Stimulated activated CD4-positive, alpha-beta T cell treated with anti-CD3 and anti-CD28 coated beads, Interleukin-1b, Interleukin-23, amount 100 ng/mL, for 48 hours (primary cell): ENCODE measurements at regions not wholly inside any gene's neighbourhood (a gene's known extent, or its start where the extent isn't known, plus 50 kb on each side); places are given as distances from the start of the nearest gene placed in this dataset.
"Not testable (repeated sequence)": the region's sequence is repeated elsewhere in the genome, so short reads cannot be mapped to it uniquely, and the experiment has no call there.

Source experiments
- DNase-seq: peaks from one replicate; pipeline ENCODE4 v3.0.0-alpha.2; 2020

DNA sequence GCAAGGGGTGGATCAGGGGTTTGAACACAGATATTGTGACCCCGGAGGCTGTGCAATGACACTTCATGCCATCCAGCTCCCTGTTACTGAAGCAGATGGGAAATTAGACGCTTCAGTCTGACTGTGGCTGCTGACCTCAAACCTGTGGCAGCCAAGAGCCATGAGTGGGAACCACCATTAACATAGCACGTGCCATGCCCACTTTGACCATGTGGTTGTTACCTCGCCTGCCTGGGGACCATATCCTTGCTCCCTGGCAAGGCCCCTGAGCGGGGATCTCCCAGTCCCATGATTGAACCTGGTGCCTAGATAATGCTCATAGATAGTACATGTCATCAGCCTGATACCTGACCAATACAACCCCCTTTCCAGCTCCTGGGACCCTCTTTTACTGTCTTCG lies 68.9 kb downstream of the CYP26B1 start:
- DNase-seq = no peak

DNA sequence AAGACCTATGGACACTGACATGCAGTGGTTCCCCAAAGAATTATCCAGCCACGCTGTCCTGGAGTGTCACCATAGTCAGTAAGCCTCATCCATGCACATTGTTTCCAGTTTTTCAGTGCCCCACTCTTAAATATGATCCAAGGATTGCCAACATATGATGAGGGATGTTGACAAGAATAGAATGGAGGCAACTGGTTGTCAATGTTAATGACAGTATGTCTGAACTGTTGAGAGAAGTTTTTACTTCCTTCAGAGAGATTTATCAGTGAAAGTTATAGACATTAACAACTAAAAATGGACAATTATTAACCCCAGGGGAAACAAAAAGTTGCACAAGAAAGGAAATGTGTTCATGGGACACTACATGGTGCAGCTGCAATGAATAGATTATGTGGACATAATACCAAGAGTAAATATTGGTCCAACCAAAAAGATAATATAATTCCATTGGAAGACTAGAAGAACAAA lies 69.9 kb downstream of the CYP26B1 start:
- DNase-seq = no peak

DNA sequence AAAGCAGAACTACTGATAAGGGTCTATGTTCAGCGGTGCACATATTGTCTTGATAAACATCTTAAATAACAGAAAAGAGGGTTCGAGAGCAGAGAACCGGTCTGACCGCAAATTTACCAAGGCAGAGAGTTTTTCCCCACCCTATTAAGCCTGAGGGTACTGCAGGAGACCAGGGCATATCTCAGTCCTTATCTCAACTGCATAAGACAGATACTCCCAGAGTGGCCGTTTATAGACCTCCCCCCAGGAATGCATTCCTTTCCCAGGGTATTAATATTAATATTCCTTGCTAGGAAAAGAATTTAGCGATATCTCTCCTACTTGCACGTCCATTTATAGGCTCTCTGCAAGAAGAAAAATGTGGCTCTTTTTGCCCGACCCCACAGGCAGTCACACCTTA lies 74.3 kb downstream of the CYP26B1 start:
- not testable (repeated sequence) for DNase-seq

DNA sequence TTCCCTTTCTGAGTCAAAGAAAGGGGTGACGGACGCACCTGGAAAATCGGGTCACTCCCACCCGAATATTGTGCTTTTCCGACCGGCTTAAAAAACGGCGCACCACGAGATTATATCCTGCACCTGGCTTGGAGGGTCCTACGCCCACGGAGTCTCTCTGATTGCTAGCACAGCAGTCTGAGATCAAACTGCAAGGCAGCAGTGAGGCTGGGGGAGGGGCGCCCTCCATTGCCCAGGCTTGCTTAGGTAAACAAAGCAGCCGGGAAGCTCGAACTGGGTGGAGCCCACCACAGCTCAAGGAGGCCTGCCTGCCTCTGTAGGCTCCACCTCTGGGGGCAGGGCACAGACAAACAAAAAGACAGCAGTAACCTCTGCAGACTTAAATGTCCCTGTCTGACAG lies 83.5 kb downstream of the CYP26B1 start:
- not testable (repeated sequence) for DNase-seq

DNA sequence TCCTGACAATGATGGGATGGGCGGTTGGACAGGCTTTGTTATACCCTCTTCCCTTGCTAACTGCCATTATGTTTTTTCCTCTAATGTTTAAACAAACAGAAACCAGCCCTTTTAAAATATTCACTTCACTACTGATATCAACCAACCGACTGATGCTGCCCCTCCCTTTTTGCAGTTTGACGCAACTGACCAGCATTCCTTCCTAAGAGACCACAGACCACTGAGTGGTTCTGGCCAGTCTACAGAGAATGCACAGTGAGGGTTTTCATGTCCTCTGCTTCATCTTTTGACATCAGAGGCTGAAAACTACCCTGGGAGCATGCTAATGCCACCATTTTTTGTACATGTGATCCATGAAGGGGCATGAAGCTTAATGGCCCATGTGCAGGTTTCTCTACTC lies 85.3 kb downstream of the CYP26B1 start:
- no peak for DNase-seq

DNA sequence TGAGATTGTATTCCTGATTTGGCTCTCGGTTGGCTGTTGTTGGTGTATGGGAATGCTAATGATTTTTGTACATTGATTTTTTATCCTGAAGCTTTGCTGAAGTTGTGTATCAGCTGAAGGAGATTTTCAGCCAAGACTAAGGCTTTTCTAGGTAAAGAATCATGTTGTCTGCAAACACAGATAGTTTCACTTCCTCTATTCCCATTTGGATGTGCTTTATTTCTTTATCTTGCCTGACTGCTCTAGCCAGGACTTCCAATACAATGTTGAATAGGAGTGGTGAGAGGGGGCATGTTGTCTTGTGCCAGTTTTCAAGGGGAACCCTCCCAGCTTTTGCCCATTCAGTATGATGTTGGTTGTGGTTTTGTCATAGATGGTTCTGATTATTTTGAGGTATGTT lies 90.4 kb downstream of the CYP26B1 start:
- DNase-seq = no peak

DNA sequence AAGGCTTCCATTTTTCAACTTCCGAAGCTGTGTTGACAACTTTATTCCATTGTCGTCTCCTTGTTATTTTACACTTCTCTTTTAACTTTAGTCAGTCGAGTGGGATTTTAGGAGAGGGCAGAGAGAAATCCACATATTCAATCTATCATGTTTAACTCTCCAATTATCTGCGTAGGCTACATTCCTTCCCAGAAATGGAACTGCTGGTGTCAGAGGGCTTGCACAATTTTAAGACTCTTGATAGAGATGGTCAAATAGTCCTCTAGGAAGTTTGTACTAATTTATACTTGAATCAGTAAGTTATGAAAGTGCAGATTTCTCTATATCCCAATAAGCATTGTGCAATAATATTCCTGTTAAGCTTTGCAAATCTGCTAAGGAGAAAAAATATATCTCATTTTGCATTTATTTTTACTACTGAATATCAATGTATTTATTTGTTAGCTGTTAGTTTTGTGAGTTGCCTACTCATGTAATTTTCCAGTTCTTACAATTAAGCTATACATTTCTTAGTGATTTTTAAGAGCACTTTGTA lies 95.6 kb downstream of the CYP26B1 start:
- DNase-seq = no peak

DNA sequence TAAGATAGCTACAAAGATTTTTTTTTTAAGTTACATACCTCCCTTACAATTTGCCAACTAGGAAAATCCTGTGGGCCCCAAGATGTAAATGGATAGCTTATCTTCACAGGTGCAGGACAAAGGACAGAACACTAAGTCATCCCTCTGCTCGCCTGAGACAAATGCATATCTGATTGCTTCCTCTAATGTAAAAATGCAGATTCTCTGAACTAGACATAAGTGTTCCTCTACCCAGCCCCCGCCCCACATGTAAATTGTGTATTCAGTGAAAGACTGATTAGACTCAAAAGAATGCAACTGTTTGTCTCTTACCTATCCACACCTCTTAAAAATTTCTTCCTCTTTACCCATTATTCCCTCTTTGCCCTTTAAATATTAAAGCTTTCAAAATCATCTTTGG lies 96.5 kb downstream of the CYP26B1 start:
- DNase-seq = no peak

DNA sequence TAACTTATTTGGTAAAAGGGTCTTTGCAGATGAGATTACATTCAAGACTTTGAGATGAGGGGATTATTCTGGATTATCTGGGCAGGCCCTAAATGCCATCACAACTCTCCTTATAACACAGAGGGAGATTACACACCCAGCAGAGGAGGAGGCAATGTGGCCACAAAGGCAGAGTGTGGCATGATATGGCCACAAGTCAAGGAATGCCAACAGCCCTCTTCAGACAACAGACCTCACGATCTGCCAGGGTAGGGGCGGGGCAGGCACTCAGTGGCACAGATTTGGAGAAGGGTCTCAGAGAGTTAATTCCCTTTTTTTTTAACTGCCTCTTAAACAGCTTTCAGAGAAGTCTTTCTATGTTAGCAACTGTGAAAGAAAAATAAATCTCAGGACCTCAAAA lies 96.9 kb downstream of the CYP26B1 start:
- DNase-seq = no peak

DNA sequence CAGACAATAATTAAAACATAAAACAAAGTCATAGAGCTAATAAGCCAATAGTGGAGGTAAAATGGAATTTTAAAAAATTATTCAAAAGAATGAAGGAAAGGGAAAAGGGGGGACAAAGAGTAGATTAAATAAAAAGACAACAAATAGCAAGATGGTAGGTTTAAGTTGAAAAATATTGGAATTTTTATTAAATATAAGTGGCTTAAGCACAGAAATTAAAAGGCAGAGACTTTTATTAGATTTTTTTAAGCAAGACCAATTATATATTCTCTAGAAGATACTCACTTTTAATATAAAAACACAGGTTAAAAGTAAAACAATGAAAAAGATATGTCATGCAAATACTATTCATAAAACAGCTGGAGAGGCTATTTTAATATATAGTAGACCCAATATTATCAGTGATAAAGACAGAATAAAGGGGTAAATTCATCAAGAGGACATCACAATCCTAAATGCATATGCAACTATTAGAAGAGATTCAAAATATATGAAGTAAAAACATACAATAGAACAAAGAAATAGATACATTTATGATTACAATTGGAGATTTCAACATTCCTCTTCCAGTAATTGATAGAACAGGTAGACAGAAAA lies 98.7 kb downstream of the CYP26B1 start:
- DNase-seq = no peak

DNA sequence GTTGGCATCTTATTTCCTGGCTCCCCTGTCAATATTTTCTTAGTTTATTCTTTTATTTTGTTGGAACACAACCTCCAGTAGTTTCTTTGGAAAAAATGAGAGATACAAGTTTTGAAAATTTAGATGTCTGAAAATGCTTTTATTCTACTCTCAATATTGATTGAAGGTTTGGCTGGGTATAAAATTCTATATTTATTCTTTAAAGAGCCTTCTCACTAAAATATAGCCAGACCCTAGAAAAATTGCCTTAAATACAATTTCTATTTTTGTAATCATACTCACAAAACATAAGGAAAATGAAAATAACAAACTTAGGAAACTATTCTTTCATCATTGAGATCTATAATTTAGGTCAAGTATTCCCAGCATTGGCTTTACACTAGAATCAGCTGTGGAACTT lies 103.7 kb downstream of the CYP26B1 start:
- DNase-seq = no peak

DNA sequence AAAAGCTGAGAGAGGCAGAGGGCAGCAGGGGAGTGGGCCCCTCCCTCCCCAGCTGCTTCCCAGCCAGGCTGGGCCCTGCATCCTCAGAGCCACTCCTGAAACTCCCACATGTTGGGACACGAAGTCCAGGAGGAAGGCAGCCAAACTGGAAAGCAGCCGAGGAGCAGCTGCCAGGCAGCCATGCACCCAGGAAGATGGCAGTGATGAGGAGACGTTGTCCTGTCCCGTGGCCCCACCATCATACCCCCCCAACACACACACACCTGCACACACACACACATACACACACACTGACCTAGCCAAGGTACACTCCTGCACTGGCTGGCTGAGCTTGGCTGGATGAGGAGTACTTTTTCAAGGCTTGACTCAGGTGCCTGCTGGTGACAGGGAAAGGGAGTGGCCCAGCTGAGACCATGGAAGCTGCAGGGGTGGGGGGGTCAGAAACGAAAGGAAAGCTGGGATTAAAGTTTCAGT lies 106.0 kb downstream of the CYP26B1 start:
- DNase-seq = no peak

DNA sequence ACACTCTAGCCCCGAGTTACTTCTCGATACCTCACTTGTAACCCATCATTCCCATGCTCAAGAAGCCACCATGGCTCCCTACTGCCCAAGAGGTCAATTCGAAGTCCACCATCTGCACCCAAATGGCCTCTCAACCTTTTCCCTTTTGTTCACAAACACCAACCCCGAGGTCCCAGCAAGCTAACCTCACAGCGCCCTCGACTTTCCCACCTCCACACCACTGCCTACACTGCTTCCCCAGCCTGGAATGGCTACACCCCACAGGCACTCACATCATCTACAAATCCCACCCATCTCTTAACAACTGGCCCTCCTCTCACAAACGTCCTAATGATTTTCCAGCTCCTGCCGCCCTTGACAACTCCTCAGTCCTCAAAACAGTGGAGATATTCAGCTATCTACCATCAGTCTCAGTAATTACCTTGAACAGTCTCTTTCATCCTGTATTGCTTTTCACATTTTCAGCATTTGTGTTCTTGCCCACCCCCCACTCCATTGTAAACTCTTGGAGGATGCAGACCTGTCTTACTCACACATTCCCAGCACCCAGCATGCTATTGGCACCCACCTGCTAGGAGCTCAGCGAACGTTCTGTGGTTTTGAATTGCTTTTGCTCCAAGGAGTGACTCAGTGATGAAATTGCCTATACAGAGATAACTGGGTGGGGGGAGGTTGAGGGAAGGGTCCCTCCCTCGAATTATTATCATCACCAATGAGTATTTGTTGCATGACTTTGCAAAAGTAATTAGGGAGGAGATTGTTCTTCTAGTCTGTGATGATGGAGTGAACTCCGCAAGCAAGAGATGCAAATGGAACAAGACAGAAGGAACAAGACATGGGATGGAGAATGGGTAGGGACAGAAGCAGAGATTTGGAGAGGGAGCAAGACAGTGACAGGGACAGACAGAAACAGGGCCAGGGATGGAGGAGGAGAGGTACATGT lies 106.8 kb downstream of the CYP26B1 start:
- DNase-seq = no peak

DNA sequence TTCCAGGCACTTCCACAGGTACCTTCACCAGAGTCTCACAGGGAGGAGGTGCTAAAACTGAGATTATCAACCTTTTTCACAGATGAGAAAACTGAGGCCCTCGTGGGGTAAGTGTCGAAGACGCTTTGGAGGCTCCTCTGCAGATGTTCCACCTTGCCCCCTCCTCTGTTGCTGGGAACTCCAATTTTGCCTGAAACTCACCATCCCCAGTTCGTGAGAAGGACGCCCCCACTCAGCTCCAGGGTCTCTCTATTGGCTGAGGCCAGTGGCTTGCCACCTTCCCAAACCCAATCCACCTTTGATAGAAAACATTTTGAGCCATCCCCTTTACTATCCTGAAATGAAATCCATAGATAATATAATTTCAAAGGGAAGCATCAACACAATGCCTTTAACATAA lies 109.1 kb downstream of the CYP26B1 start:
- no peak for DNase-seq

DNA sequence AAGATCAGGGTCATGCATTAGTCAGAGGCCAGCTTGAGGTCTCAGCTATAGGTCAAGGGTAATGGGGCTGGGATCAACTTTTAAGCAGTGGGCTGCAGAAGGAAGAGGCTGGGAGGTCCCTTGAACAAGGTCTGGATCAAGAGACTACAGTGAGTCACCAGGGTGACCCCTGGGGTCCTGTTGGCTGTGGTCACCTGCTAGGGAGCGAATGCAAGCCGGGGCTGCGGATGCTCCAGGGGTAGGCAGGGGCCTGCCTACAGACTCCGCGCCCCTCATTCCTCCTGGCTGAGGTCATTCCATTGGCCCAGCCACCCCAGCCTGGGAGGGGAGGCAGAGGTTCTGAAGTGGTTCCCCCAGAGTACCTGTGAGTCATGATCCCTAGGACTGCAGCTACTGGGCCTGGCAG lies 110.4 kb downstream of the CYP26B1 start:
- no peak for DNase-seq

DNA sequence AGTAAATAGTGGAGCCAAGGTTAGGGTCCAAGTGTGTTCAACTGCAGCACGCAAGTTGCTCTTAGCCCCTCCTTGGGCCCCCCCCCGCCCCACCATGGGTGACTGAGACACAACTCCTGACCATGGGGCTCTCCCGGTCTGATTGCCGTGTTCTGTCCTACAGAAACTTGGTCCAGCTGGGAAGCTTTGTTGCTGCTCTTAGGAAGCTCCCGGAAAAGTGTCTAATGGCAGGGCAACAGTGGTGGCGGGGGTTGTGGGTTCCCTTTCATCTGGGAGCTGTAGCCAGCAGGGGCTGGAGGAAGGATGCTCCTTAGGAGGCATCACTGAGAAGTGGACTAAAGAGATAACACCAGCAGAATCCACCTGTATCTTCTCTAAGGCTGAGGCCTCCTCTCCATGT lies 111.1 kb downstream of the CYP26B1 start:
- DNase-seq = no peak

DNA sequence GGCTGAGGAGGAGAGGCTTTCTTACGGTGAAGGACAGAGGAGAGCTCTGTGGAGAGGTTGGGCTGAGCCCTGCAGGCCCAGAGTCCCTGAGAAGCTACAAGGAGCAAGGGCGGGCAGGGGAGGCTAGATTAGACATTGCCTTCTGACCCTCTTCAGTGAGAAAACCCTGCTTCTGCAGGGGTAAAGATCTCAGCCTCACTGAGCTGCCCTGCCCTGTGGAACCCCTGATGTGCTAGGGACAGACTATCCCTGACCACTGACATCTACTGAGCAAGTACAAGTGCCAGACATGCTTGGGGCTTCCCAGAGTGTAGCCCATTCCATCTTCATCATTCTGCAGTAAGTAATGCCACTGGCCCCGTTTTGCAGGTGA lies 111.5 kb downstream of the CYP26B1 start:
- no peak for DNase-seq

DNA sequence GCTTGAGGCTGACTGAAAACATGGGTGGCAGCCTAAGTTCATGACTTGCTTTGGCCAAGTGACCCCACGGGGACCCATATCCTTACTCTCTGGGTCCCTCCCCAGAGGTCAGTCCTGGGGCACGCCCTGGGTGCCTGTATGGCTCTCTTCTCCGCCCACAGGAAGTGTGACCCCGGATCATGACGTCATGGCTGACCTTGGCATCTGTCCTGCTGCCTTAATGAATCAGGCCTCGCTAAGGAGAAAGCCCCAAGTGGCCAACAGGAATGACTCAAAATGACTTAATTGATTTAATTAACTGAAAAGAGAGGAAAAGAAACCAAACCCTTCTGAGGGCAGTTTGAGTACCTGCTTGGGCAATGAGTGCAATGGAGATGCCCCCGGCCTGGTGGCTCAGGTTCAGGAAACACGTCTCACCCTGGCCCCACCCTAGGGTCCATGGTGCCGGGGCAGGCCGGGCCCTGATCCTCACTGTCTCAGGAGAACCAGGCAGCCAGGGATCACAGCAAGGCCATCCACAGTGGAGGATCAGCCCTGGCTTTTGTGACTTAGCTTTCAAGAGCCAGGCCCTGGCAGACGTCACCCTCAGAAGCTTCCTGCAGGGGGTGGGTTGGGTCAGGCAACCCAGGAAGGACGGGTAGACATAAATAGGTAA lies 112.0 kb downstream of the CYP26B1 start:
- no peak for DNase-seq

DNA sequence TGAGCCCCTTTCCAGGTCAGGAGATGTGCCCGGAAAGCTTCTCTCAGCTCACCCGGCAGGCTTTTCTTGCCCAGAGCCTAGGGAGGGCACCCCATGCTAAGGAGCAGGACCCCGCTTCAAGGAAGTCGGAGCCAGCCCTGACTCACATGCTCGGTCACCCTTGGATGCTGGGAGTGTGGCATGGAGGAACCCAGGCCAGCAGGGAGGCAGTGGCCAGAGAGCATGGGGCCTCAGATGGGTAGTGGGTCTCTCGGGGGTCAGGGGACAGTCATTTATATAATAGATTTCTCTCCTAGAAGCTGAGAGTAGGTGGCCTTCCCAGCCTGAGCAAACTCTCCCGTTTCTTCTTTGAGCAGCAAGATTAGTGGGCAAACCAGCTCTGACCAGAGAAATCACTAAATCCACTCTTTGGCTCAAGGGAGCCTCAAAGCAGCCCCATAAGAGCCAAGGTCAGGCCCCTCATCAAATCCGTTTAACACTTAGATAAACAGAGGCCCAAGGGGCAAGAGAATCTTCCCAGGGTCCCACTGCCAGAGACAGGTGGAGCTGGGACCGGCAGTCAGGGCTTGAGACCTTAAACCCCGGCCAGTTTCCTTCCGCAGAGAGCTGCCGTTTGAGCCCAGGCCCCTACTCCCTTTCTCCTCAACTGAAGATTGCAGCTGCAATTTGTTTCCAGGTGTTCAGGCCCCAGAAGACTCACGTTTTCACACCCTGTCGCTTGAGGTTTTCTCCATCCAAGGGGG lies 113.1 kb downstream of the CYP26B1 start:
- DNase-seq = no peak

DNA sequence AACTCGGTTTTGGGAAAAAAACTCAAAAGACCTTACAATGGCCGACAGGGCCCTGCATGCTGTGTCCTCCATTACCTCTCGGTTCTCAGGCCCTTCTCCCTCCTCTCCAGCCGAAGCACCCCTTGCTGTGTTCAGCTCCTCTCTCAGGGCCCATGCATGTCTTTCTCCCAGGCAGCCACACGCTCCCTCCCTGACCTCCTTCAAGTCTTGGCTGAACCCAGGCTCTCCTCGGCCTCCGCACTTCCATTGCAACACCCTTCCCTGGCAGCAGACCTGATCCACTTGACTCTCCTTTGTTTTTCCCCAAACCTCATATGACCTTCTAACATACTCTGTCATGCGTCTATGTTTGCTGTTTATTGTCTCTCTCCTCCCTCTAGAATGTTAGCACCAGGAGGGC lies 114.0 kb downstream of the CYP26B1 start:
- no peak for DNase-seq

DNA sequence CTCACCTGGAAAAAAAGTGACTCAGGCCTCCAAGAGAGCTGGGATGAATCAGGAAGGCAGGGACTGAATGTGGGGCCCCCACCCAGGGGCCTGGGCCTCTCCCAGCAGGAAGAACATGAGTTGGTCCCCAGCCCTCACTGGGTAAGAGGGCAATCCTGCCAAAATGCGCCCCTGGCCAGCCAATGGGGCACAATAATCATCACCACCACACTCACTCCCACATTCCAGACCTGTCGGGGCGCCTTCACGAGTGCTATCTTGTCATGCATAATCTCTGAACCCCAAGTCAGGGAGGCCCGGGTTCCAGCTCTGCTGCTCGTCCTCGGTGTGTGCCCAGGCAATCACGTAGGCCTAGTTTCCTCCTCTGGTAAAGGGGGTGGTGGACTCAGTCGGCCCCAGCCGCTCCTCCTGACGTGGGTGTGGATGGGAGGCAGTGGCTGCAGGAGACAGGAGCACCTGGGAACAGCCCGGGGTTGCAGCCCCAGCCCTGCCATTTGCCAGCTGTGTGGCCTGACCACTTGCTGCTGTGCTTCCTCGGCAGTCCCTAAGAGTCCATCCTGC lies 115.1 kb downstream of the CYP26B1 start:
- no peak for DNase-seq

DNA sequence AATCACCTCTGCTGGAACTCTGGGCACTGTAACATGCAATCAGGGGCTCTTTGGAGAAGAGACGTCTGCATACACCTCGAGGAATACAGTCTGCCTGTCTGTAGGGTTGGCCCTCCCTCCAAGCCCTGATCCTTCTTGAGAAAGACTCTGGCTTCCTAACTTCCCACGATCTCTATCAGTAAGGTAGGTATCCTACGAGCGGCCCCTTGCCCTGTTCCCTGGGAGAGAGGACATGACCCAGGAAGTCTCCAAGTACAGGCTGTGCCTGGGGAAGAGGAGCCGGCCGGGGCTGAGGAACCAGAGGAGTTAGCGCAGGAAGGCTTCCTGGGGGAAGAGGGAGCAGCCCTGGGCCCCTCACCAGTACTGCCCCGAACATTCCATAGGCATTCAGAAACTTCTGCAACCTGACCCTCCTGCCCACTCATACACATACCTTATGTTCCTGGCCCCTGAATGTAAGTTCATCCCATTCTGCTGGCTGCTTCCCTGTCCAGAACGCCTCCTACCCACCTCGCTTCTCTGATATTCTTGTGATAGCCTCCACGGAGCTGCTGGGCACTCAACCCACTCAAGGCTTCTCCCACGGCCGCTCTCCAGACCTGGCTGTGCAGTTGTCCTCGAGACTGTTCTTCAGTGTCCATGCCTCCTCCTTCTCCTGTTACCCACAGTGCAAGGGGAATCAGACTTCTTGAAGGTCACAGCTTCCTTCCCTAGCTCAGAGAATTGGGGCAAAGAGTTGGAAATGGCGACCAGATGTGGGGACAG lies 116.1 kb downstream of the CYP26B1 start:
- no peak for DNase-seq
